ENCODE measurements at regions not wholly inside any gene's neighbourhood (a gene's known extent, or its start where the extent isn't known, plus 50 kb on each side); places are given as distances from the start of the nearest gene placed in this dataset.

DNA sequence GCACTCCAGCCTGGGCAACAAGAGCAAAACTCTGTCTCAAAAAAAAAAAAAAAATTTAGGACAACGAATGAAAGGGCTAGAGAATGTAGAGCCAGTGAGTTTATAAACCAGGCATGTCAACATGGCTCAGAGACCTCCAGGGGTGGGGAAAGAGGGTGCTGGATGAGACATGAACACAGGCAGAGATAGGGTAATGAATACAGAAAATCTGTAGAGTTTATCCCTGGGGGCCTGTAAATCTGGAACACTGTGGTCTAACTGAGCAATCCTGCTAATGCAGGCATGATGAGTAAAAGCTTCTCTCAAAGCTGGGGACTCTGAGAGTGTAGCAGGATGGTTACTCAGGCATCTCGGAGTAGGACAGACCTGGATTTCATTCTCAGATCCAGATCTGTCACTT is 59.2 kb upstream of the IGFBP2 start:
- Histone ChIP-seq H3K36me3 (ENCODE audit: control insufficient read depth, low read length) (no peaks in the 10 kb centered on the region), H3K9me3 (ENCODE audit: control insufficient read depth, insufficient read depth, low read length) (peaks cover 3% of the 10 kb centered on the region; the same call in 1 of the 2 replicates), H3K27me3 (ENCODE audit: control insufficient read depth, low read length) (peaks cover 28% of the 10 kb centered on the region), H3K79me2 (ENCODE audit: control insufficient read depth, low read length) (no peaks in the 10 kb centered on the region), H3K27ac (ENCODE audit: low read depth, low read length) (no peak overlapping the region), H3F3A (ENCODE audit: control insufficient read depth, insufficient read depth) (no peaks in the 10 kb centered on the region), H3K4me2 (ENCODE audit: low read length) (no peak overlapping the region), H3K4me1 (ENCODE audit: control insufficient read depth, low read length) (no peaks in the 10 kb centered on the region), H4K20me1 (ENCODE audit: control insufficient read depth, insufficient read depth, low read depth, low read length) (no peaks in the 10 kb centered on the region), H3K4me3 (ENCODE audit: low read length) (no peak overlapping the region), H3K9me2 (replicated peaks; ENCODE audit: control insufficient read depth, low read length) (no peaks in the 10 kb centered on the region)
- TF ChIP-seq CTCF (IDR thresholded peaks at IDR 0.05; ENCODE audit: low read depth, low read length, poor library complexity, severe bottlenecking) (no peak), EZH2phosphoT487 (IDR thresholded peaks at IDR 0.05; ENCODE audit: borderline replicate concordance, low read length) (no peak)

DNA sequence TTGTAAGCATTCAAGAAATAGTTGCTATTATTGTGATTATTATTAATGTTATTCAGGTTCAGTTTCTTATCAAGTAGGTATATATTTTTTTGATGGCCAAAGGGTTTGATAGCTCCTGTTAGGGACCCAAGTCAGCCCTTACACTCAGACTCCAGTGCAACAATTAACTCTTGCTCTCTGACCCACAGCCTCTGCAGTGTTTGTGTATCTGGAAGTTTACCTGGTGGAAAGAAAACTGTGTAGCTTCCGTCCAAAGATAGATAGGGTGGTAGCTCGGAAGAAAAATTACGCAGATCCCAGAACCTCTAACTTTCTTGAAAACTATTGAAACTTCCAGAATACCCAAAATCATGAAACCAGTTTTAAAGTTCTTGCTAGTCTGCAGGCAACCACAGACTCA is 58.6 kb upstream of the IGFBP2 start:
- Histone ChIP-seq H3K4me1 (ENCODE audit: control insufficient read depth, low read length) (no peaks in the 10 kb centered on the region), H3K9me3 (ENCODE audit: control insufficient read depth, insufficient read depth, low read length) (peaks cover 3% of the 10 kb centered on the region; the same call in 1 of the 2 replicates), H4K20me1 (ENCODE audit: control insufficient read depth, insufficient read depth, low read depth, low read length) (no peaks in the 10 kb centered on the region), H3K4me3 (ENCODE audit: low read length) (no peak overlapping the region), H3K79me2 (ENCODE audit: control insufficient read depth, low read length) (no peaks in the 10 kb centered on the region), H3F3A (ENCODE audit: control insufficient read depth, insufficient read depth) (no peaks in the 10 kb centered on the region), H3K4me2 (ENCODE audit: low read length) (no peak overlapping the region), H3K9me2 (replicated peaks; ENCODE audit: control insufficient read depth, low read length) (no peaks in the 10 kb centered on the region), H3K27ac (ENCODE audit: low read depth, low read length) (no peak overlapping the region), H3K36me3 (ENCODE audit: control insufficient read depth, low read length) (no peaks in the 10 kb centered on the region), H3K27me3 (ENCODE audit: control insufficient read depth, low read length) (peaks cover 28% of the 10 kb centered on the region)
- TF ChIP-seq EZH2phosphoT487 (IDR thresholded peaks at IDR 0.05; ENCODE audit: borderline replicate concordance, low read length) (no peak), CTCF (IDR thresholded peaks at IDR 0.05; ENCODE audit: low read depth, low read length, poor library complexity, severe bottlenecking) (no peak)

DNA sequence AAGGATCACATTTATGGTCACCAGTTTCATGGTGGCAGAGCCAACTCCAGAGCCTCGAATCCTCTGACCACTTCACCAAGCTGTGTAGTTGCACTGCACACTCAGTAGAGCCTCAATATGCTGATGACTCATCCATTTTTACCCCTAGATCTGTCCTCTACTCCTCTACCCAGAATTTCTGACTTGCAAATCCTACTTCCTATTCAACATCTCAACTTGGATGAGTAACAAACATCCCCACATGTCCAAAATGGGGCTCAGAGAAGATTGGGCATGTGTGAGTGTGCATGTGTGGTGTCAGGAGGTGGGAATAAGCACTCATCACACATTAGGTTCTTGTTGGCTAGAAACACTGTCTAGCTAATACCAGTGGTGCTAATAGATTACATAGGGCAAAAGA is 57.8 kb upstream of the IGFBP2 start:
- Histone ChIP-seq H3K9me2 (replicated peaks; ENCODE audit: control insufficient read depth, low read length) (no peaks in the 10 kb centered on the region), H3K79me2 (ENCODE audit: control insufficient read depth, low read length) (no peaks in the 10 kb centered on the region), H3F3A (ENCODE audit: control insufficient read depth, insufficient read depth) (no peaks in the 10 kb centered on the region), H3K4me3 (ENCODE audit: low read length) (no peak overlapping the region), H3K4me2 (ENCODE audit: low read length) (no peak overlapping the region), H3K9me3 (ENCODE audit: control insufficient read depth, insufficient read depth, low read length) (peaks cover 3% of the 10 kb centered on the region; the same call in 1 of the 2 replicates), H3K36me3 (ENCODE audit: control insufficient read depth, low read length) (no peaks in the 10 kb centered on the region), H3K27me3 (ENCODE audit: control insufficient read depth, low read length) (peaks cover 34% of the 10 kb centered on the region), H4K20me1 (ENCODE audit: control insufficient read depth, insufficient read depth, low read depth, low read length) (no peaks in the 10 kb centered on the region), H3K4me1 (ENCODE audit: control insufficient read depth, low read length) (no peaks in the 10 kb centered on the region), H3K27ac (ENCODE audit: low read depth, low read length) (no peak overlapping the region)
- TF ChIP-seq CTCF (IDR thresholded peaks at IDR 0.05; ENCODE audit: low read depth, low read length, poor library complexity, severe bottlenecking) (no peak), EZH2phosphoT487 (IDR thresholded peaks at IDR 0.05; ENCODE audit: borderline replicate concordance, low read length) (no peak)

GRCh38 chr2:216576616-216577015 is 56.6 kb upstream of the IGFBP2 start:
- Histone ChIP-seq H3F3A (ENCODE audit: control insufficient read depth, insufficient read depth) (no peaks in the 10 kb centered on the region), H3K4me2 (ENCODE audit: low read length) (no peak overlapping the region), H3K9me3 (ENCODE audit: control insufficient read depth, insufficient read depth, low read length) (no peaks in the 10 kb centered on the region), H3K36me3 (ENCODE audit: control insufficient read depth, low read length) (no peaks in the 10 kb centered on the region), H3K4me1 (ENCODE audit: control insufficient read depth, low read length) (no peaks in the 10 kb centered on the region), H3K27ac (ENCODE audit: low read depth, low read length) (no peak overlapping the region), H3K4me3 (ENCODE audit: low read length) (no peak overlapping the region), H3K9me2 (replicated peaks; ENCODE audit: control insufficient read depth, low read length) (no peaks in the 10 kb centered on the region), H4K20me1 (ENCODE audit: control insufficient read depth, insufficient read depth, low read depth, low read length) (no peaks in the 10 kb centered on the region), H3K27me3 (ENCODE audit: control insufficient read depth, low read length) (peaks cover 44% of the 10 kb centered on the region), H3K79me2 (ENCODE audit: control insufficient read depth, low read length) (no peaks in the 10 kb centered on the region)
- no peak for TF ChIP-seq CTCF (IDR thresholded peaks at IDR 0.05; ENCODE audit: low read depth, low read length, poor library complexity, severe bottlenecking)
- no peak for TF ChIP-seq EZH2phosphoT487 (IDR thresholded peaks at IDR 0.05; ENCODE audit: borderline replicate concordance, low read length)
